ENCODE measurements at regions not wholly inside any gene's neighbourhood (a gene's known extent, or its start where the extent isn't known, plus 50 kb on each side); places are given as distances from the start of the nearest gene placed in this dataset.

DNA sequence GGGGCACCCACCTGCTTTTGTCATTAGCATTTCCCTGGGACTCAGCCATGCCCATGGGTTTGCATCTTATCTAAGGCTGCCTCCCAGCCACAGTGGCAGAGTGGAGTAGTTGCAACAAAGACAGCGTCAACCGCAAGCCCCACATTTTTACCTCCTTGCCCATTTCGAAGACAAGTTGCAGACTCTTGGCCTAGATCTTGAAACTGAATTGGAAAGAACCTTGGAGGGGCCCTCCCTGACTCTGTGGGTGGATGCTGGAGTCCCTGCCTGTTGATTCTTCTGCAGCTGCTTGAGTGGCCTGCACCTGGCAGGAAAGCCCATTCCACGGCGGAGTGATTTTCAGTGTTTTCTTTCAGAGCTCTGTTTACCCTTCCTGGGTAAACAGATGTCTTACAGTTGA, 309.0 kb downstream of the VRK1 start:
- Mint-ChIP-seq H3K4me3 (ENCODE audit: unreplicated experiment) (no peak overlapping the region), H3K36me3 (ENCODE audit: unreplicated experiment) (no peaks in the 10 kb centered on the region), H3K27ac (ENCODE audit: unreplicated experiment) (no peak overlapping the region), H3K9me3 (ENCODE audit: unreplicated experiment) (peaks cover 1% of the 10 kb centered on the region), H3K4me1 (ENCODE audit: low read depth, unreplicated experiment) (no peaks in the 10 kb centered on the region), H3K27me3 (ENCODE audit: unreplicated experiment) (no peaks in the 10 kb centered on the region)
- TF ChIP-seq, protein P1, sequence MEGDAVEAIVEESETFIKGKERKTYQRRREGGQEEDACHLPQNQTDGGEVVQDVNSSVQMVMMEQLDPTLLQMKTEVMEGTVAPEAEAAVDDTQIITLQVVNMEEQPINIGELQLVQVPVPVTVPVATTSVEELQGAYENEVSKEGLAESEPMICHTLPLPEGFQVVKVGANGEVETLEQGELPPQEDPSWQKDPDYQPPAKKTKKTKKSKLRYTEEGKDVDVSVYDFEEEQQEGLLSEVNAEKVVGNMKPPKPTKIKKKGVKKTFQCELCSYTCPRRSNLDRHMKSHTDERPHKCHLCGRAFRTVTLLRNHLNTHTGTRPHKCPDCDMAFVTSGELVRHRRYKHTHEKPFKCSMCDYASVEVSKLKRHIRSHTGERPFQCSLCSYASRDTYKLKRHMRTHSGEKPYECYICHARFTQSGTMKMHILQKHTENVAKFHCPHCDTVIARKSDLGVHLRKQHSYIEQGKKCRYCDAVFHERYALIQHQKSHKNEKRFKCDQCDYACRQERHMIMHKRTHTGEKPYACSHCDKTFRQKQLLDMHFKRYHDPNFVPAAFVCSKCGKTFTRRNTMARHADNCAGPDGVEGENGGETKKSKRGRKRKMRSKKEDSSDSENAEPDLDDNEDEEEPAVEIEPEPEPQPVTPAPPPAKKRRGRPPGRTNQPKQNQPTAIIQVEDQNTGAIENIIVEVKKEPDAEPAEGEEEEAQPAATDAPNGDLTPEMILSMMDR (IDR thresholded peaks at IDR 0.05; ENCODE audit: partially characterized antibody, unreplicated experiment) = no peak
- DNase-seq = no peak

DNA sequence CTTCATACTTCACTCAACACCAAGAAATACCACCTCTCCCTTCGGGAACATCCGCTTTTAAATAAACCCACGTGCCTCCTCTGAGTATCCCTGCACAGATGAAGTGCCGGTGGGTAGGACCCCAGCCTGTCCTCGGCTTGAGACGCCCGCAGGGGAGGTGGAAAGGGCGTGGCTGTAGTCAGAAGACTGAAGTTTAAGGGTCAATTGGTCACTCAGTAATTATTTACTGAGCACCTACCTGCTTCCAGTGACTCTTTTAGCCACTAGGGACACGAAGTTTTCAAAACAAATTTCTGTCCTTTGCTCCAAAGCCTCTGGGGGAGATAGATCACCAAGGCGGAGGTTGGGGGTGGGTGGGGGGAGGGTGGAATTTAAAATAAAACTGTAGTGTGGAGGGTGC, 309.4 kb downstream of the VRK1 start:
- no peak for DNase-seq
- no peaks in the 10 kb centered on the region for H3K4me1 Mint-ChIP-seq (ENCODE audit: low read depth, unreplicated experiment)

GRCh38 chr14:97107080-97107479, 309.9 kb downstream of the VRK1 start:
- TF ChIP-seq, protein P1 (IDR thresholded peaks at IDR 0.05; ENCODE audit: partially characterized antibody, unreplicated experiment) = no peak
- Mint-ChIP-seq H3K27ac (ENCODE audit: unreplicated experiment) (no peak overlapping the region), H3K36me3 (ENCODE audit: unreplicated experiment) (no peaks in the 10 kb centered on the region), H3K4me3 (ENCODE audit: unreplicated experiment) (no peak overlapping the region), H3K27me3 (ENCODE audit: unreplicated experiment) (no peaks in the 10 kb centered on the region), H3K9me3 (ENCODE audit: unreplicated experiment) (peaks cover 1% of the 10 kb centered on the region), H3K4me1 (ENCODE audit: low read depth, unreplicated experiment) (no peaks in the 10 kb centered on the region)
- no peak for DNase-seq

More for the DNA sequence above, 309.4 kb downstream of the VRK1 start:
- Mint-ChIP-seq H3K9me3 (ENCODE audit: unreplicated experiment) (peaks cover 1% of the 10 kb centered on the region), H3K27me3 (ENCODE audit: unreplicated experiment) (no peaks in the 10 kb centered on the region), H3K4me3 (ENCODE audit: unreplicated experiment) (no peak overlapping the region), H3K36me3 (ENCODE audit: unreplicated experiment) (no peaks in the 10 kb centered on the region), H3K27ac (ENCODE audit: unreplicated experiment) (no peak overlapping the region)
- TF ChIP-seq, protein P1 (IDR thresholded peaks at IDR 0.05; ENCODE audit: partially characterized antibody, unreplicated experiment) = no peak

DNA sequence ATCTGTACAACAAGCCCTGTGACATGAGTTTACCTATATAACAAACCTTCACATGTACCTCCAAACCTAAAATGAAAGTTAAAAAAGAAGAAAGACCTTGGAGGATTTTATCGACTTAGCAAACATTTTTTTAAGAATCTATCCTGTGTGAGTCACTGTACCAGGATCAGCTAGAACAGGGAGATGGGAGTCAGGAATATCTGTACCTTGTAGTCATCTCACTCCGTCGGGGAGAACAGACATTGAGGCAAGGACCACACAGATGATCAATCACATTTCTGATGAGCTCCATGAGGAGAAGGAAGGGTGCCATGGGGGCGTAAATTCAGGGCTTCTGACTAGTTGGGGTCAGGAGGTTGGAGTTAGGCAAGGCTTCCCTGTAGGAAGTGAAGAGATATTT, 310.6 kb downstream of the VRK1 start:
- Mint-ChIP-seq H3K27me3 (ENCODE audit: unreplicated experiment) (no peaks in the 10 kb centered on the region), H3K4me3 (ENCODE audit: unreplicated experiment) (no peak overlapping the region), H3K27ac (ENCODE audit: unreplicated experiment) (no peak overlapping the region), H3K36me3 (ENCODE audit: unreplicated experiment) (no peaks in the 10 kb centered on the region), H3K9me3 (ENCODE audit: unreplicated experiment) (peaks cover 1% of the 10 kb centered on the region), H3K4me1 (ENCODE audit: low read depth, unreplicated experiment) (no peaks in the 10 kb centered on the region)
- TF ChIP-seq, protein P1 (IDR thresholded peaks at IDR 0.05; ENCODE audit: partially characterized antibody, unreplicated experiment) = no peak
- no peak for DNase-seq

DNA sequence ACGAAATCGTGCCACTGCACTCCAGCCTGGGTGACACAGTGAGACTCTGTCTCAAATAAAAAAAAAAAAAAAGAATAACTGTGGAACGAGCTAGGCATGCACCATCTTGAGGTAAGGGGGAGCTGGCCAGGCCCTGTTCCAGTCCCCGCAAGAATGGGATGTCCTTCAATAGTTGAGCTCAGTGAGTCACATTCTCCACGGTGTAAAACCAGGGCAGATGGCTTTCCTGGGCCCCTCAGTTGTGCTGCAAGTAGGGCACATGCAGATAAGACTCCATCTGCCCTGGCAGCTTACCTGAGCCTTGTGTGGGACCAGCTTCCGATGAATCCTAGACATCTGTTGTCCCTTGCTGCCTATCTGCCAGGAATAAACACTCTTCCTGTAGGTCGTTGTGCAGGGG, 312.1 kb downstream of the VRK1 start:
- no peak overlapping the region for H3K27ac Mint-ChIP-seq (ENCODE audit: unreplicated experiment)
- H3K4me1 Mint-ChIP-seq (ENCODE audit: low read depth, unreplicated experiment) = no peaks in the 10 kb centered on the region
- H3K27me3 Mint-ChIP-seq (ENCODE audit: unreplicated experiment) = no peaks in the 10 kb centered on the region
- TF ChIP-seq, protein P1 (IDR thresholded peaks at IDR 0.05; ENCODE audit: partially characterized antibody, unreplicated experiment) = no peak
- DNase-seq = no peak
- no peak overlapping the region for H3K4me3 Mint-ChIP-seq (ENCODE audit: unreplicated experiment)
- H3K36me3 Mint-ChIP-seq (ENCODE audit: unreplicated experiment) = no peaks in the 10 kb centered on the region
- H3K9me3 Mint-ChIP-seq (ENCODE audit: unreplicated experiment) = no peaks in the 10 kb centered on the region
